Heart left ventricle (tissue), 16 donors: ENCODE measurements at regions not wholly inside any gene's neighbourhood (a gene's known extent, or its start where the extent isn't known, plus 50 kb on each side); places are given as distances from the start of the nearest gene placed in this dataset.

Source experiments
- ATAC-seq, 4 donors: fragments of 200-7000 bp; cut with Tn5 transposase; one replicate each; pipeline ENCODE4 v1.9.1; 2020 to 2022; ENCODE audit warnings: moderate library complexity in 4 of 4, mild to moderate bottlenecking in 3 of 4, moderate number of reproducible peaks in 1 of 4
- DNase-seq, 5 donors: peaks; one replicate each; pipeline ENCODE4 v3.0.0-alpha.2; 2020
- H3K27ac ChIP-seq, 12 donors: fragments of 200-600 bp; sonication (generic) in 4 of 12; one replicate each; pipeline versions ENCODE4 v1.5.0 to v1.8.0; 2016 to 2022; ENCODE audit warnings: mild to moderate bottlenecking in 2 of 12
- H3K27me3 ChIP-seq, 9 donors: fragments of 200-600 bp; sonication (generic) in 2 of 9; one replicate each; pipeline versions ENCODE4 v1.5.1 to v1.8.0; 2016 to 2022; ENCODE audit warnings: mild to moderate bottlenecking in 3 of 9
- H3K36me3 ChIP-seq, 9 donors: fragments of 200-600 bp; sonication (generic) in 2 of 9; one replicate each; pipeline versions ENCODE4 v1.5.0 to v1.8.0; 2018 to 2022; ENCODE audit warnings: mild to moderate bottlenecking in 2 of 9
- H3K4me1 ChIP-seq, 12 donors: fragments of 200-600 bp; sonication (generic) in 4 of 12; one replicate each; pipeline versions ENCODE4 v1.5.0 to v1.8.0; 2016 to 2022; ENCODE audit warnings: mild to moderate bottlenecking in 3 of 12
- H3K4me3 ChIP-seq, 12 donors: fragments of 200-600 bp; sonication (generic) in 4 of 12; one replicate each; pipeline versions ENCODE4 v1.5.0 to v1.8.0; 2017 to 2022; ENCODE audit warnings: mild to moderate bottlenecking in 9 of 12, moderate library complexity in 4 of 12
- H3K9me3 ChIP-seq, 12 donors: fragments of 200-600 bp; sonication (generic) in 4 of 12; one replicate each; pipeline versions ENCODE4 v1.5.0 to v1.8.0; 2016 to 2022; ENCODE audit warnings: mild to moderate bottlenecking in 1 of 12
- POLR2A ChIP-seq, 2 donors: fragments of 450-650 bp; IDR thresholded peaks; one replicate each; pipeline ENCODE4 v1.6.1; 2017; ENCODE audit warnings: antibody characterized with exemption in 2 of 2, mild to moderate bottlenecking in 2 of 2, moderate library complexity in 2 of 2
- WGBS, 4 donors: extraction: QIAGEN DNeasy Blood & Tissue Kit in 2 of 4; methylation state at CpG; one replicate each; pipeline versions ENCODE4 v1.1.5 to v1.1.7; 2013 to 2018; 5-methylcytosine and 5-hydroxymethylcytosine counted together
- intact Hi-C, 10 donors: fragments of 100-400 bp; cut with DNase I; formaldehyde crosslinking; loops; one replicate each; pipeline versions ENCODE4 v1.11.1 to v1.14.2; 2022
- TF ChIP-seq, protein P1 (sequence below), 12 donors: fragments of 200-600 bp; sonication (generic) in 4 of 12; IDR thresholded peaks; one replicate each; pipeline versions ENCODE4 v1.5.0 to v1.8.0; 2018 to 2022; ENCODE audit warnings: antibody characterized with exemption in 12 of 12, mild to moderate bottlenecking in 5 of 12
- donor health status: ischemic (EF 13 %, LVEDD 7.1; RV severe dilation, severe dysfunction).
- donor health status: healthy with polysubstance abuse.
- donor health status: DM: no; HTN: yes; CAD: no.
- donor health status: DM: no; HTN: no; CAD: no.
- donor health status: ischemic (EF 25% LVEDD 6.9; RV normal size, moderate dysfunction).
- donor health status: ischemic (EF 25% LVEDD 5.7; RV mildly dilated, moderate dysfunction).
- donor health status: healthy.
- donor health status: DM: yes; HTN: yes; CAD: no.
- donor health status: ischemic (EF 35%, LVEDD 5.7; RV mildly dilated, moderate dysfunction).
- donor health status: nonischemic (EF 11% LVEDD 7.7; RV severe dilation, severe dysfunction).
- donor health status: DM: yes; HTN: yes; CAD: no.
- donor health status: PGD.
- donor health status: ischemic (EF 29% LVEDD 5.4; RV normal size, mild dysfunction).
- donor health status: nonischemic (EF 23%, LVEDD 6.1; RV moderate dilation, normal function).

DNA sequence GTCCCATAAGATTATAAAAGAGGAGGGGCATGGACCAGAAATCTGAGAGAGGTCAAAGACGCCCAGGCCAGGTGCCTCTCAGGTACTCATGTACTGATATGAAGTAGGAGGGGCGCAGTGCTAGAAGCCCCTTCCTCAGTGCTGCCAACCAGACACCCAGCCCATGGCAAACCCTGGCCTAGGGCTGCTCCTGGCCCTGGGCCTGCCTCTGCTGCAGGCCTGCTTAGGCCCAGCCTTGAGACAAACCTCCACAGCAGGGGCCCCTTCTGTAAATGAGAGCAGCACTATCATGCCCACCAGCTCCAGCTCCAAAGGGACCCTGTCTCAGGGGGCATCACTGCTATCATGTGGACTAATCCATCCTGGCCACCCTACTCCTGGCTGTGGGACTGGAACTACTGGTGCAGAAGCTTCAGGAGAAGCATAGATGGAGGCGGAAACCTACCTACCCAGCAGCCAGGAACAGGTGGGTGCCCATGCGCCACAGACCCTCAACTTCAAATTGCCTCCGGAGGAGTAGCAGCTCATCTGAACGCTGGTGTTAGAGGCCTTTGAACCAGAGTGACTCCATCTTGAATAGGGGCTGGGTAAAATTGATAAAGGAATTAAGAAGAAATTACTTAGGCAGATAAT is 72.4 kb upstream of the LGSN start:
- 92 to 100% (median 93%) methylated on average over 5 to 6 of the region's 6 CpGs for WGBS, 4 donors
- no peak for TF ChIP-seq POLR2A (IDR thresholded peaks at IDR 0.05)
- TF ChIP-seq, protein P1, sequence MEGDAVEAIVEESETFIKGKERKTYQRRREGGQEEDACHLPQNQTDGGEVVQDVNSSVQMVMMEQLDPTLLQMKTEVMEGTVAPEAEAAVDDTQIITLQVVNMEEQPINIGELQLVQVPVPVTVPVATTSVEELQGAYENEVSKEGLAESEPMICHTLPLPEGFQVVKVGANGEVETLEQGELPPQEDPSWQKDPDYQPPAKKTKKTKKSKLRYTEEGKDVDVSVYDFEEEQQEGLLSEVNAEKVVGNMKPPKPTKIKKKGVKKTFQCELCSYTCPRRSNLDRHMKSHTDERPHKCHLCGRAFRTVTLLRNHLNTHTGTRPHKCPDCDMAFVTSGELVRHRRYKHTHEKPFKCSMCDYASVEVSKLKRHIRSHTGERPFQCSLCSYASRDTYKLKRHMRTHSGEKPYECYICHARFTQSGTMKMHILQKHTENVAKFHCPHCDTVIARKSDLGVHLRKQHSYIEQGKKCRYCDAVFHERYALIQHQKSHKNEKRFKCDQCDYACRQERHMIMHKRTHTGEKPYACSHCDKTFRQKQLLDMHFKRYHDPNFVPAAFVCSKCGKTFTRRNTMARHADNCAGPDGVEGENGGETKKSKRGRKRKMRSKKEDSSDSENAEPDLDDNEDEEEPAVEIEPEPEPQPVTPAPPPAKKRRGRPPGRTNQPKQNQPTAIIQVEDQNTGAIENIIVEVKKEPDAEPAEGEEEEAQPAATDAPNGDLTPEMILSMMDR (IDR thresholded peaks at IDR 0.05), result no peak
- DNase-seq, result no peak
- intact Hi-C loops, result no loop called here
- Histone ChIP-seq H3K27ac (no peak overlapping the region), H3K9me3 (no peaks in the 10 kb centered on the region), H3K27me3 (no peaks in the 10 kb centered on the region), H3K4me1 (no peaks in the 10 kb centered on the region), H3K4me3 (no peak overlapping the region), H3K36me3 (no peaks in the 10 kb centered on the region)
- ATAC-seq, result no peak

DNA sequence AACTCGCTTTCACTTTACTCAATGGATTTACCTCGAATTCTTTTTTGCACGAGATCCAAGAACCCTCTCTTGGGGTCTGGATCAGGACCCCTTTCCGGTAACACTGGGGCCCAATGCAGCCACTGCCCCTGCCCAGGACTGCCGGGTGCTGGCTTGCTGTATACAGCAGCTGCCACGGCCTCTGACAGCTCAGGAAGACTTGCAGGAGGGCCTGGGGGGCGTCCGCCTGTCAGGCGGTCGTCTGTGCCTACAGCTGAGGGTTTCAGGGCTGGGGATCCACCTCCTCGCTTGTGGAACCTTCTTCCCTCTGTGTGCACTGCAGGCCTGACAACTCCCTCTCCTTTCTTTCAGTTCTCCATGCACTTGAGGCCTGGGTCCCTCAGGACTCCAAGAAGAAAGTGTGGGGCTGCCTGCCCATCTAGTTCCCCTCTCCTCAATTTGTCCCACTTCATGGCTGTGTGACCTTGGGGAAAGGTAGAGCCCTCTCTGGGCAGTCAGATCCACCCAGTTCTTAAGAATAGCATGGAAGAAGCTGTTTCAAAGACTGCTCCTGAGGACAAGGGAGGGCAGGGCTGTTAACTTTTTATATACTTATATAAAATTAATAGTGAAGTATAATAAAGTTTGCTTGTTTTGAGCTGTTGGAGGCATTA is 75.0 kb upstream of the LGSN start:
- WGBS, 4 donors, result 71 to 75% (median 74%) methylated on average over 11 of the region's 11 CpGs
- no peaks in the 10 kb centered on the region for H3K4me1 ChIP-seq
- no peaks in the 10 kb centered on the region for H3K9me3 ChIP-seq
- TF ChIP-seq, protein P1 (IDR thresholded peaks at IDR 0.05), result no peak
- TF ChIP-seq POLR2A (IDR thresholded peaks at IDR 0.05), result no peak
- H3K27me3 ChIP-seq, result no peaks in the 10 kb centered on the region
- no peaks in the 10 kb centered on the region for H3K36me3 ChIP-seq
- no peak overlapping the region for H3K27ac ChIP-seq
- no peak for DNase-seq
- ATAC-seq, result no peak
- no peak overlapping the region for H3K4me3 ChIP-seq
- intact Hi-C loops, result no loop called here

DNA sequence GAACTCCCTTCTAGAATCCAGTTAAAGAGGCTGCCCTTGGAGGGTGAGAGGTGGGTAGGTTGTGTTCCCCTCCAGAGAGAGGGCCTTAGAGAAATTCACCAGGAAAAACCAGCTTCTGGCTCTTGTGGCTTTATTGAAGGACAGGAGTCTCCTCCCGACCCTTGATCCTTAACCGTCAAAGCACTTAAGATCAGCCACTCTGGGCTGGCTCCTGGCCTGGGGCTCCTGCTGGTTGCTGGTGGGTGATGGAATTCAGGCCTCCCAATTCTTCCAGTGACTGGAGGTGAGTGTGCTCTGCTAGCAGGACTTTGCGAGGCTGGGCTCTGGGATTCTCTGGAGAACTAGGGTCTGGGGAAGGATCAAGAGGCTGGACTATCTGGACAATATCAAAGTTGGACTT is 75.6 kb upstream of the LGSN start:
- TF ChIP-seq, protein P1 (IDR thresholded peaks at IDR 0.05), result no peak
- TF ChIP-seq POLR2A (IDR thresholded peaks at IDR 0.05), result no peak
- 60 to 70% (median 60%) methylated on average over 3 of the region's 3 CpGs for WGBS, 4 donors
- Histone ChIP-seq H3K27ac (no peak overlapping the region), H3K4me3 (no peak overlapping the region), H3K36me3 (no peaks in the 10 kb centered on the region), H3K27me3 (no peaks in the 10 kb centered on the region), H3K4me1 (no peaks in the 10 kb centered on the region), H3K9me3 (no peaks in the 10 kb centered on the region)
- intact Hi-C loops, result no loop called here
- ATAC-seq, result no peak
- DNase-seq, result no peak

DNA sequence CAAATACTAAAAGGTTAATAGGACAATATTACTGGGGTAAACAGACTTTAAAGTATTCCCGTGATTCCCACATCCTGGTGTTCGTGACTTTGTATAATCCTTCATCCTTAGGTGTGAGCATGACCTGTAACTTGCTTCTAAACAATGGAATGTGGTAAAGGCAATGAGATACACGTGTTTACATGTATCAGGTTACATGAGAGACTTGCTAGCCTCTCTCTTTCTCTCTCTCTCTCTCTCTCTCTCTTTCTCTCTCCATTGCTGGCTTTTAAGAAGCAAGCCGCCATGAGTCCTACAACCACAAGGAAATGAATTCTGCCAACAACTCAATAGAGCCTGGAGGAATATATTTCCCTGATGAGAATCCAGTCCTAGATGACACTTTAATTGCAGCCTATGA is 83.9 kb upstream of the LGSN start:
- DNase-seq (no peak), ATAC-seq (no peak)
- Histone ChIP-seq H3K4me3 (no peak overlapping the region), H3K36me3 (no peaks in the 10 kb centered on the region), H3K4me1 (no peaks in the 10 kb centered on the region), H3K9me3 (no peaks in the 10 kb centered on the region), H3K27me3 (no peaks in the 10 kb centered on the region), H3K27ac (no peak overlapping the region)
- TF ChIP-seq POLR2A (IDR thresholded peaks at IDR 0.05), result no peak
- TF ChIP-seq, protein P1 (IDR thresholded peaks at IDR 0.05), result no peak
- WGBS, 4 donors, result 58 to 64% (median 60%) methylated on average over 4 of the region's 4 CpGs
- intact Hi-C loops, result no loop called here
